GM12878 (cell line): ENCODE measurements at regions not wholly inside any gene's neighbourhood (a gene's known extent, or its start where the extent isn't known, plus 50 kb on each side); places are given as distances from the start of the nearest gene placed in this dataset.

Source experiments
- ATAC-seq: fragments of 200-7000 bp; cut with Tn5 transposase; 3 replicates; pipeline ENCODE4 v1.9.1; 2020; ENCODE audit warnings: mild to moderate bottlenecking, moderate library complexity
- BruUV-seq: library from RNA; stranded (reverse); fragments of 400-500 nt; replicated peaks from 2 replicates; lab custom pipeline; 2021; lab: Mats Ljungman, UMichigan
- CTCF ChIA-PET: fragments of 300-600 bp; sonication (Branson Sonifier 250); formaldehyde crosslinking; extraction: SDS; loops from one replicate; lab custom pipeline; 2021; ENCODE audit warnings: inconsistent platforms; lab: Yijun Ruan, JAX
- POLR2A ChIA-PET: fragments of 350-600 bp; formaldehyde crosslinking; extraction: SDS; loops from one replicate; lab custom pipeline; 2021; ENCODE audit warnings: inconsistent platforms; lab: Charles Lee
- RAD21 ChIA-PET: fragments of 300-600 bp; sonication (Branson Sonifier 250); formaldehyde crosslinking; loops from one replicate; lab custom pipeline; 2023; ENCODE audit warnings: antibody characterized with exemption; ENCODE audit not compliant: unreplicated experiment; lab: Charles Lee
- SMC1A ChIA-PET: fragments of 300-600 bp; sonication (Branson Sonifier 250); formaldehyde crosslinking; loops from one replicate; lab custom pipeline; 2023; ENCODE audit not compliant: unreplicated experiment, uncharacterized antibody; lab: Charles Lee
- DNase-seq: peaks from one replicate; pipeline ENCODE4 v3.0.0-alpha.2; 2011; ENCODE audit warnings: low read depth, low spot score
- FAIRE-seq: peaks from 3 replicates; lab custom pipeline; 2011; peaks lifted over from hg19 to GRCh38; lab: Jason Lieb, UNC
- H2AFZ ChIP-seq: 2 replicates; pipeline ENCODE4 v1.6.0; 2011; ENCODE audit warnings: low read depth, low read length, control low read depth; ENCODE audit not compliant: control insufficient read depth
- H3K27ac ChIP-seq: 2 replicates; pipeline ENCODE4 v1.5.1; 2011; ENCODE audit warnings: control low read depth; ENCODE audit not compliant: control insufficient read depth, insufficient read depth
- H3K27me3 ChIP-seq, 2 experiments: replicated peaks in 1 of 2; 2 replicates each; pipeline versions ENCODE4 v1.6.0 to v1.6.1; 2011; ENCODE audit warnings: low read length in 1 of 2; ENCODE audit not compliant: control insufficient read depth in 2 of 2, insufficient read depth in 2 of 2
- H3K36me3 ChIP-seq, 2 experiments: 2 replicates each; pipeline ENCODE4 v1.5.1; 2011; ENCODE audit warnings: low read length in 1 of 2; ENCODE audit not compliant: control insufficient read depth in 2 of 2, insufficient read depth in 2 of 2
- H3K4me1 ChIP-seq: 2 replicates; pipeline ENCODE4 v1.6.1; 2011; ENCODE audit warnings: mild to moderate bottlenecking, low read length, moderate library complexity, mixed read lengths; ENCODE audit not compliant: control insufficient read depth, insufficient read depth
- H3K4me2 ChIP-seq: 2 replicates; pipeline ENCODE4 v1.6.0; 2011; ENCODE audit warnings: control low read depth; ENCODE audit not compliant: control insufficient read depth, insufficient read depth
- H3K4me3 ChIP-seq: fragments of 200-600 bp; sonication (generic); 2 replicates; pipeline ENCODE4 v1.5.1; 2016
- H3K79me2 ChIP-seq: 2 replicates; pipeline ENCODE4 v1.6.0; 2011; ENCODE audit warnings: low read length; ENCODE audit not compliant: control insufficient read depth, insufficient read depth
- H3K9ac ChIP-seq: 2 replicates; pipeline ENCODE4 v1.8.0; 2011; ENCODE audit warnings: low read length, control low read depth, mixed read lengths; ENCODE audit not compliant: control insufficient read depth, insufficient read depth
- H3K9me3 ChIP-seq: replicated peaks from 3 replicates; pipeline ENCODE4 v1.5.1; 2011; ENCODE audit warnings: mild to moderate bottlenecking, low read length; ENCODE audit not compliant: control insufficient read depth, insufficient read depth
- H4K20me1 ChIP-seq: 2 replicates; pipeline ENCODE4 v1.6.0; 2011; ENCODE audit not compliant: control insufficient read depth, insufficient read depth
- CEBPZ ChIP-seq: fragments of 150-350 bp; IDR thresholded peaks from 2 replicates; pipeline ENCODE4 v1.6.1; 2016; ENCODE audit warnings: low read depth, low read length
- E2F8 ChIP-seq: fragments of 450-650 bp; IDR thresholded peaks from 2 replicates; pipeline ENCODE4 v1.6.1; 2018; ENCODE audit warnings: mild to moderate bottlenecking, low read depth, moderate library complexity; ENCODE audit not compliant: partially characterized antibody
- MAX ChIP-seq: IDR thresholded peaks from 2 replicates; pipeline ENCODE4 v1.6.1; 2012; ENCODE audit warnings: low read depth, low read length, improper control_type of control experiment
- NBN ChIP-seq: fragments of 450-650 bp; IDR thresholded peaks from 2 replicates; pipeline ENCODE4 v1.6.1; 2016
- TCF3 ChIP-seq: IDR thresholded peaks from 2 replicates; pipeline ENCODE4 v1.6.1; 2012; ENCODE audit warnings: low read depth, mild to moderate bottlenecking, low read length, borderline replicate concordance; ENCODE audit not compliant: insufficient read depth
- WGBS: methylation state at CpG from one replicate; pipeline ENCODE4 v1.1.6; 2016; ENCODE audit warnings: low lambda C conversion rate; ENCODE audit not compliant: insufficient replicate concordance, insufficient coverage; ENCODE audit errors: missing lambda C conversion rate; 5-methylcytosine and 5-hydroxymethylcytosine counted together
- in situ Hi-C: fragments of 300-500 bp; cut with MboI; formaldehyde crosslinking; loops from 9 replicates; pipeline ENCODE4 v1.14.3; 2018; ENCODE audit warnings: mixed read lengths
- intact Hi-C: fragments of 100-400 bp; cut with micrococcal nuclease; formaldehyde crosslinking; loops from one replicate; pipeline ENCODE4 v1.14.2; 2022; ENCODE audit not compliant: unreplicated experiment

- H2AFZ ChIP-seq: no peak overlapping the region
- ATAC-seq: no peak
- CTCF ChIA-PET: no interaction called here
These were observed 235.1 kb upstream of the RUNX1 start for GRCh38 chr21:35284199-35284598.

More at GRCh38 chr21:35284199-35284598, 235.1 kb upstream of the RUNX1 start:
- no peak overlapping the region for H3K4me3 ChIP-seq
- no peak overlapping the region for H3K9ac ChIP-seq
- no TSS peak for BruUV-seq
- H3K36me3 ChIP-seq: no peaks in the 10 kb centered on the region
- no peaks in the 10 kb centered on the region; the same call in 2 of the 3 replicates for H3K9me3 ChIP-seq
- ChIA-PET RAD21 (no interaction called here), SMC1A (no interaction called here), POLR2A (no interaction called here)
- no peak for TF ChIP-seq MAX
- no peak for TF ChIP-seq TCF3
- no peak for TF ChIP-seq NBN
- no peak for TF ChIP-seq CEBPZ
- TF ChIP-seq E2F8: no peak
- no peak overlapping the region for H3K4me2 ChIP-seq
- no peaks in the 10 kb centered on the region for H3K79me2 ChIP-seq
- no peak overlapping the region for H3K27ac ChIP-seq
- intact Hi-C loops: no loop called here
- H3K27me3 ChIP-seq: no peaks in the 10 kb centered on the region
- in situ Hi-C loops: no loop called here
- DNase-seq (no peak), FAIRE-seq (no peak)
- H4K20me1 ChIP-seq: no peaks in the 10 kb centered on the region
- WGBS: 42% methylated on average over 6 of the region's 6 CpGs
- no peaks in the 10 kb centered on the region for H3K4me1 ChIP-seq
